D341Med (cell line): ENCODE measurements at regions not wholly inside any gene's neighbourhood (a gene's known extent, or its start where the extent isn't known, plus 50 kb on each side); places are given as distances from the start of the nearest gene placed in this dataset.

Experiments
- DNase-seq: peaks from one replicate; pipeline ENCODE4 v3.0.0; 2012; ENCODE audit warnings: low spot score

GRCh38 chr20:12022126-12022525 lies 104.4 kb downstream of the BTBD3 start:
- DNase-seq, result no peak

GRCh38 chr20:12023194-12023795 lies 105.6 kb downstream of the BTBD3 start:
- DNase-seq, result no peak

DNA sequence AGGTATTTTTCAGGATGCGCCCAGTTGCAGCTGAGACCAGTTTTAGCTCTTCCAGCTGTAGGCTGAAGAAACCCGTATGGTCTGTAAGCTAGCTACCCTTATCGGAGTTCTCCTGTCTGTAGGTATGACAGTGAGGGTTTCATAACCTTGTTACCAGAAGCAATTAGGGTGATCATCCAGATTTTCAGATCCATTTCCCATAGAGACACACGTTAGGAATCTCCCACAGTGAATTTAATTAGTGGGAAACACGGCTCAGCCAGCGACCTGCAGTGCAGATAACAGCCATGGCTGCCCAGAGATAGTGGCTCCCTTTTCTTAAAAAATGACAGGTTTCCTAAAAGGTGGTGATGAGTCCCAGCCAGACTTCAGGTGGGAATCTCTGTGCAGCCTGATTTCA lies 111.1 kb downstream of the BTBD3 start:
- no peak for DNase-seq

DNA sequence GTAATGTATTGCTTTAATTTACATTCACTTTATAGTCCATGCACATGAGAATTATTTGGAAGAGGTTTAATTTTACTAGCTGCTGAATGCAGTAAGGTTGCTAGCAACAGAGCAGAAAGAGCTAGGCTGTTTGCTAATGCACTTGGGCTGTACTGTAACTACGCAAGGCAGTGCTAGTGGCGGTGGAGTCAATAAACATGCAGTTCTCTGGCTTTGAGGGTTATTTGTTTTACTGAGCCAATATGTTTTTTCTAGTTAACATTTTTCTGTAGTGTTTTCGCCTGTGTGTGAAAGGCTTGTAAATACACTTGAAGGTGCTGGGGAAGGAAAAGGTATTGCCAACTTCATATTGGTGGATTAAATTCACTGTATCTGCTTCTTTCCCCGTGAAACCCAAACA lies 112.8 kb downstream of the BTBD3 start:
- DNase-seq, result no peak

GRCh38 chr20:12036142-12036541 lies 118.4 kb downstream of the BTBD3 start:
- no peak for DNase-seq

- no peak for DNase-seq
Measured at GRCh38 chr20:12037521-12037920, 119.8 kb downstream of the BTBD3 start.

- DNase-seq, result no peak
Measured at GRCh38 chr20:12040261-12040660, 122.6 kb downstream of the BTBD3 start.

DNA sequence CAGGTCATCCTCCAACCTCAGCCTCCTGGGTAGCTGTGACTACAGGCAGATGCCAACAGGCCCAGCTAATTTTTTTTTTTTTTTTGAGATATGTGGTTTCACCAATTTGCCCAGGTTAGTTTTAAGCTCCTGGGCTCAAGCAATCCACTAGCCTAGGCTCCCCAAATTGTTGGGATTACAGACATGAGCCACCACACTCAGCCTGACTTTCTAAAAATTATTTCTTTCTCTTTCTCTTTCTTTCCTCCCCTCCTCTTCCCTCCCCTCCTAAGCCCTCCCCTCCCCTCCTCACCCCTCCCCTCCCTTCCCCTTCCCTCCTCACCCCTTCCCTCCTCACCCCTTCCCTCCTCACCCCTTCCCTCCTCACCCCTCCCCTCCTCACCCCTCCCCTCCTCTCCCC lies 127.3 kb downstream of the BTBD3 start:
- no peak for DNase-seq

GRCh38 chr20:12047838-12048432 lies 130.2 kb downstream of the BTBD3 start:
- DNase-seq, result no peak

- no peak for DNase-seq
Measured at GRCh38 chr20:12049125-12049524, 131.4 kb downstream of the BTBD3 start.

DNA sequence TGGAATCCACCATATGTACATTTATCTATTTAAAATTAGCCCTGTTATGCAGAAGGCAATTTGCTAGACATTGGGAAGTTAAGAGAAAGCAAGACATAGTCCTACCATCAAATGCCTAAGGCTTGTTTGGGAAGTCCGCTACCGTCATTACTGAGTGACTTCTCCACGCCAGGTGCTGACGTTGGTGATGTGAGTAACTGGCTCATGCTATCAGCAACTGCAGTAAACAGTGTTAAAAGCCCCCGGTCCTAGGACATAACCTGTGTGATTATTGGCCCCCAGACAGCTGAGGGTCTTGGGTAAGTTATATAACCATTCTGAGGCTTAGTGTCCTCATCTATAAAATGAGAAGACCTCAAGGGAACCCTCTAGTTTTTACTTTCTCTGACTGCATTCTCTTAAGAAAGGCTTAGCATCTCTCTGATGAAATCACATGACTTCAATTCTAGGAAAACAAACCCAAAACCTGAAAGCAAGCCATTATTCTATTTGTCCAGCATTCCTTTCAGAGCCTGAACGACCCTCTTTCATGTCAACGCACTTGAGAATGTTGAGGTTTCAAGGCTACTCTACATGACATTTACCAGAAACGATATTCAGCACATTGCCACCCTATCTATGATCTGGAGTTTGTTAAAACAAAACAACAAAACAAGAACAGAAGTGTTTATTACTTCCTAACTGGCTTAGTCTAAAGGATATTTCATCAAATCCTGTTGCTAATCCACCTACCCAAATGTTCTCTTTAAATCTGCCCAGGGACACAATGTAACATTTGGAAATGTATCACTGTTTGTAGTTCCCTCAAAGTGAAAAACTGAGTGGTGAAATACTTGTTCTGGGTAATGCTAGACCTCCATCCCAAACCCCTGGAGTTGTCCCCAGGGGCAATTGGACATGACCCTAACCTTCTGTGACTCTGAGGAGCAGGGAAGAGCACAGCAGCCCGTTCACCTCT lies 133.8 kb downstream of the BTBD3 start:
- DNase-seq, result no peak

- DNase-seq, result no peak
Measured at GRCh38 chr20:12053353-12053752, 135.7 kb downstream of the BTBD3 start.

DNA sequence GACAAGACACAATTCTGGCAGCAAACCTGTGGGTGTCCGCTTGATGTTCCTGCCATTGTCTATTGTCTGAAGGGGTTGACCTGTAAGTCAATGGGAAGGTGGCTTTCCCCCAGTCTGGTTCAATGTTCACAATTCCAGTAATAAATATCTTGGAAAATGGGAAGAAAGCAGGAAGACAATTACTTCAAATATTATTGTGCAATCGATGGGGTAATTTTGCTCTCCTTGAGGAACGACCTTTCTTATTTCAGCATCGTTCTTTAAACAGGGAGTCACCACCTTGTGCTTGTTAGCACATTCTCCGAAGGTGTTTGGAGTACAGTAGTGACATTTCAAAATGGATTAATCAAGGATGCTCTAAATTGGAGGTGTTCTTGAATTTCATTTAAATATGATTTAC lies 136.9 kb downstream of the BTBD3 start:
- no peak for DNase-seq

DNA sequence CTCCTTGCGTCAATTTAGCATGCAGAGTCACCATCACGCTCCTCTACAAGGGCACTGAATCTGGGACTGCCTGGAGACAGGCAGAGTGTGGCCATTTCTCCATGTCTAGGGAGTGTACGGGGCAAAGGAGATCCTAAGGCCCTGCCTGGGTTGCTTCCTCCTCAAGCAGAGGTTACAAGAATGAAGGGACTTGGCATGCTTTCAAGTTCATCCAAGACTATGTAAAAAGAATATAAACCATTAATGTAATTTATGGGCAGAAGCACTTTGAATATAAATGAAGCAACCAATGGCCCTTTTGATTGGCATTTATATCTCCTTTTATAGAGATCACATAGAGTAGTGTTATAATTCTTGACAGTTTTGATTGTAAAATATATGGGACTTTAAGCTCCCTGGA lies 137.5 kb downstream of the BTBD3 start:
- no peak for DNase-seq

- no peak for DNase-seq
Measured at GRCh38 chr20:12056839-12057238, 139.1 kb downstream of the BTBD3 start.

GRCh38 chr20:12057778-12058177 lies 140.1 kb downstream of the BTBD3 start:
- DNase-seq, result no peak

DNA sequence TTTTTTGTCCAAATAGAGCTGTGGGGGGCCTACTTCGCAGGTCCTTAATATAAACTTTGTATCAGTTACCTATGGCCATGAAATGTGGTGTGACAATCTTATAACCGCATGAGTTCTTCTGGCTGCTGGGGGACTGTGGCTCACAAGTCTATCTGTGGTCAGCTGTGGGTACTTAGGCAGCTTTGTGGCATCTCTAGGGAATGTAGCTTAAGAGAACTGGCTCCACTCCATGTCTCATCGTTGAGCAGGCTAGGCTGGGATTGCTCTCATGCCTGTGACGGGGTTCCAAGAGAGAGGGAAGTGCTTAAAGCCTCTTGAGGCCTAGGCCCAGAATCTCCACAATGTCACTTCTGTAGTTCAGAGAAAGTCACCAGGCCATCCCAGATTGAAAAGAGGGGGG lies 140.5 kb downstream of the BTBD3 start:
- no peak for DNase-seq

GRCh38 chr20:12061466-12061865 lies 143.8 kb downstream of the BTBD3 start:
- no peak for DNase-seq

DNA sequence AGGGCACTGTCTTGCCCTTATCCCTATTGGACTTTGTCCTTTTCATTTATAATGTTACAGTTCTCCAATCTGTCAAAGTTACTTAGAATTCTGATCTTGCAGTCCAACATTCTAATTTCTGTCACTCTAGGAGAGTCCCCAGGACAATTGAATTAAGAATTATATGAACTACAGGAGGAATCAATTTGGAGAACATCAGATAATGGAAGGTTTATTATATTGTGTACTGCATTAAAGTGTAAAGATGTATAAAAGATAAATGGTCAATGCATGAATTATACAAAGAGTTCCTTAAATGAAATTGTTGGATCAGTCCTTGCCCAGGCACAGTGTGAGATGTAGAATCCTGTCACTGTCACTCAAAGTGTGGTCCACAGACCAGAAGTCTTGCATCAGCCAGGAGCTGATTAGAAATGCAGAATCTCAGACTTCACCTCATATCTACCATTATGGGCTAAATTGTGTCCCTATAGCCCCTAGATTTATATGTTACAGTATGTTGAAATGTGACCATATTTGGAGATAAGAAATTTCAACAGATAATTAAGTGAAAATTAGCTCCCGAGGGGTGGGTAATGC lies 145.5 kb downstream of the BTBD3 start:
- no peak for DNase-seq

- DNase-seq, result no peak
Measured at GRCh38 chr20:12064540-12064939, 146.8 kb downstream of the BTBD3 start.

GRCh38 chr20:12067686-12068085 lies 150.0 kb downstream of the BTBD3 start:
- no peak for DNase-seq

- no peak for DNase-seq
Measured at GRCh38 chr20:12068121-12068520, 150.4 kb downstream of the BTBD3 start.

DNA sequence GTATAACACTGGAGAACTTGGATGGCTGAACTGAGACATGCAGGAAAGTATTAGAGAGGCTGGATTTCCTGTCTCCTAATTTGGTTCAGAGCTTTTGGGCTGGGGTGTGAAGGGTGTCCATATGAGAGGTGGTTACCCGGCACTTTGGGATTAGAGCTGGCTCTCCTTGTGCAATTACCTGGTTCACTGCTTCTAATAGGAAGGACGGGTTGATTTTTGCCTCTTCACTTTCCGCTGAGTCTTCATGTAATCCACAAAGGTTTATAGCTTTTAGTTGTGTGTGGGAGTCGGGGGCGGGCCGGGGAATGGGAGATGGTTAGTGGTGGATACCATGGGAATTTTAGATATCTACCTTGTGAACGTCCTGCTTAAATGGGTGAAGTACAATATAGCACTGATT lies 151.5 kb downstream of the BTBD3 start:
- DNase-seq, result no peak
